ENCODE measurements at regions not wholly inside any gene's neighbourhood (a gene's known extent, or its start where the extent isn't known, plus 50 kb on each side); places are given as distances from the start of the nearest gene placed in this dataset.
"Not testable (repeated sequence)": the region's sequence is repeated elsewhere in the genome, so short reads cannot be mapped to it uniquely, and the experiment has no call there.

GRCh38 chr10:117458571-117458970 is 83.3 kb upstream of the PDZD8 start:
- Histone ChIP-seq H3K36me3 (ENCODE audit: control insufficient read depth, insufficient read depth, low read length) (no peaks in the 10 kb centered on the region), H3K9me3 (replicated peaks; ENCODE audit: control insufficient read depth, low read depth, low read length) (peaks cover 2% of the 10 kb centered on the region), H3K27ac (ENCODE audit: low read length) (no peak overlapping the region), H3K4me3 (ENCODE audit: low read length) (no peak overlapping the region), H3K4me1 (ENCODE audit: control insufficient read depth, insufficient read depth, low read length) (peaks cover 12% of the 10 kb centered on the region), H3K27me3 (ENCODE audit: control insufficient read depth, insufficient read depth, low read length) (peaks cover 5% of the 10 kb centered on the region)
- no CpG with 5 or more reads among the region's 4 CpGs for WGBS (ENCODE audit: insufficient coverage)
- DNase-seq, result no peak

DNA sequence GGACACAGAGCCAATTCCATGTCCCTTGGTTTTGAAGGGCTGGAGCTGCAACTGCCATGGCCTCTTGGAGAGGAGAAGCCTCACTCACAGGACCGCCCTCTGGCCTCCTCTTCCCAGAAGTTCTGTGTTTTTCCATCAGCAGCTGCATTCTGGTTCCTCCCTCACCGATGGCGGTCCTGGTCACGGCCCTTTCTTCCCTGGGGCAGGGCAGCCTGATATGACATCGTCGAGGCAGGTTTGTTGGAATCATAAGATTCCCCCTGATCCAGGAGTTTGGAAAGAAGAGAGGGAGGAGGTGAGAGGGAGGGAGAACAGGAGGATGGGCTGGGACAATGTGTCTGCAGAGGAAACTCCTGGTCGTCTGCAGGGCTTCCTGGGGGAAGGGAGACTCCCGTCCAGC is 82.7 kb upstream of the PDZD8 start:
- H3K27ac ChIP-seq (ENCODE audit: low read length), result no peak overlapping the region
- no peaks in the 10 kb centered on the region for H3K9me3 ChIP-seq (replicated peaks; ENCODE audit: control insufficient read depth, low read depth, low read length)
- no peaks in the 10 kb centered on the region for H3K36me3 ChIP-seq (ENCODE audit: control insufficient read depth, insufficient read depth, low read length)
- no peak overlapping the region for H3K4me3 ChIP-seq (ENCODE audit: low read length)
- WGBS (ENCODE audit: insufficient coverage), result 63% methylated on average over 3 of the region's 8 CpGs
- peaks cover 12% of the 10 kb centered on the region for H3K4me1 ChIP-seq (ENCODE audit: control insufficient read depth, insufficient read depth, low read length)
- peak; percentile 38 for DNase-seq
- H3K27me3 ChIP-seq (ENCODE audit: control insufficient read depth, insufficient read depth, low read length), result peaks cover 5% of the 10 kb centered on the region

DNA sequence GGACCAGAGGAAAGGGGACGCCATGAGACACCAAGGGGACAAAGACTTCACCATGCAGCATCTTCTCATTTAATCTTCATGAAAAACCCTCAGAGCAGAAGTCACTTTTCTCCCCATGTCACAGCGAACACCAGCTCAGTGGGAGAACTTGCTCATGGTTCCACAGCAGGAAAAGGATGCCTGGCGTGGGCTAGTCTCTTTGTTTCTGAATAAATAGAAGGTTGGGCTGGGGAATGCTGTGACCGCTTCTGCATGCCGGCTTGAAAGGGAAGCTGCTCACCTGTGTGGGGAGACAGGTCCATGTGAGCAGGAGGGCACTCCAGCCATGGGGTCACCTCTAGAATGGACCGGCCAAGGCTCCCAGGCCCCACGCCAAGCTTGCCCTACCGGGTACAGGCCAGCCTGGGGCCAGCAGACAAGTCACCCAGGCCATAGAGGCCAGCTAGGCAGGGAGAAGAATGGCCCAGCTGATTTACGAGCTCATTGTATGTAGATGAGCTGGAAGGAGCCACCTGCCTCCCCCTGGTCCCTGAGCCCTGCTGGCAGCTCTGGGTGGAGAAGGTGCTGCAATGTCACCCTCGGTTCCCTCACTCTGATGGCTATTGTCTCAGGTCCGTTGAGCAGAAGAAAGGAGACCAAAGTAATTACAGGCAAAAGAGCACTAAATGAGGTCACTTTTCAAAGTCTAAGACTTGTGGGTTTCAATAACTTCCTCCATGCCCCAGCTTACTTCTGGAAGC is 82.0 kb upstream of the PDZD8 start:
- no peak overlapping the region for H3K4me3 ChIP-seq (ENCODE audit: low read length)
- 66% methylated on average over 9 of the region's 11 CpGs for WGBS (ENCODE audit: insufficient coverage)
- no peak for DNase-seq
- H3K27me3 ChIP-seq (ENCODE audit: control insufficient read depth, insufficient read depth, low read length), result peaks cover 2% of the 10 kb centered on the region
- peaks cover 9% of the 10 kb centered on the region for H3K4me1 ChIP-seq (ENCODE audit: control insufficient read depth, insufficient read depth, low read length)
- no peak overlapping the region for H3K27ac ChIP-seq (ENCODE audit: low read length)
- no peaks in the 10 kb centered on the region for H3K9me3 ChIP-seq (replicated peaks; ENCODE audit: control insufficient read depth, low read depth, low read length)
- no peaks in the 10 kb centered on the region for H3K36me3 ChIP-seq (ENCODE audit: control insufficient read depth, insufficient read depth, low read length)

DNA sequence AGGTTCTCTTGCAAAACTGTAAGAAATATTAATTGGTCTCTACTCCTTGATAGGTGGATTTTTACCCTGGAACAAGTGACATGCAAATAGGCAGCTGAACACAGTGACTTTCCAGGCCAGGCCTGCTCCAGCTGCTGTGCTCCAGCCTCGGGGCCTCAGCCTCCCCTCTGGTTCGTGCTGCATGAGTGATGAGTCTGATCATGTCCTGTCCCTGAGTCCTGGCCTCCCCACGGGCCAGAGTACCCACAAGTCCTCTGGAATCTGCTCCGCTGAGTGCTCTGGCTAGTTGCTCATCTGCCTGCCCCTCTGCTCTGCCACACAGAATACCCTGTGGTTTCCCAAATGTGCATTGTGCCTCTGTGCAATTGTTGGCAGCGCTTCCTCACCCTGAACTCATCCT is 80.1 kb upstream of the PDZD8 start:
- WGBS (ENCODE audit: insufficient coverage), result 64% methylated on average over 5 of the region's 5 CpGs
- no peak overlapping the region for H3K4me3 ChIP-seq (ENCODE audit: low read length)
- no peaks in the 10 kb centered on the region for H3K36me3 ChIP-seq (ENCODE audit: control insufficient read depth, insufficient read depth, low read length)
- DNase-seq, result no peak
- H3K9me3 ChIP-seq (replicated peaks; ENCODE audit: control insufficient read depth, low read depth, low read length), result no peaks in the 10 kb centered on the region
- H3K27me3 ChIP-seq (ENCODE audit: control insufficient read depth, insufficient read depth, low read length), result no peaks in the 10 kb centered on the region
- H3K4me1 ChIP-seq (ENCODE audit: control insufficient read depth, insufficient read depth, low read length), result no peaks in the 10 kb centered on the region
- H3K27ac ChIP-seq (ENCODE audit: low read length), result no peak overlapping the region

- H3K4me3 ChIP-seq (ENCODE audit: low read length), result no peak overlapping the region
- H3K27me3 ChIP-seq (ENCODE audit: control insufficient read depth, insufficient read depth, low read length), result no peaks in the 10 kb centered on the region
- no peaks in the 10 kb centered on the region for H3K36me3 ChIP-seq (ENCODE audit: control insufficient read depth, insufficient read depth, low read length)
- DNase-seq, result no peak
- H3K9me3 ChIP-seq (replicated peaks; ENCODE audit: control insufficient read depth, low read depth, low read length), result no peaks in the 10 kb centered on the region
- H3K4me1 ChIP-seq (ENCODE audit: control insufficient read depth, insufficient read depth, low read length), result no peaks in the 10 kb centered on the region
- H3K27ac ChIP-seq (ENCODE audit: low read length), result no peak overlapping the region
- WGBS (ENCODE audit: insufficient coverage), result no CpG with 5 or more reads among the region's 1 CpG
Measured at GRCh38 chr10:117454502-117454901, 79.3 kb upstream of the PDZD8 start.

GRCh38 chr10:117453484-117453883 is 78.2 kb upstream of the PDZD8 start:
- not testable (repeated sequence) for H3K4me1 ChIP-seq (ENCODE audit: control insufficient read depth, insufficient read depth, low read length); H3K27ac ChIP-seq (ENCODE audit: low read length); H3K9me3 ChIP-seq (replicated peaks; ENCODE audit: control insufficient read depth, low read depth, low read length); H3K36me3 ChIP-seq (ENCODE audit: control insufficient read depth, insufficient read depth, low read length); H3K27me3 ChIP-seq (ENCODE audit: control insufficient read depth, insufficient read depth, low read length); H3K4me3 ChIP-seq (ENCODE audit: low read length); DNase-seq
- WGBS (ENCODE audit: insufficient coverage), result 88% methylated on average over 1 of the region's 5 CpGs

- DNase-seq, result no peak
- Histone ChIP-seq H3K9me3 (replicated peaks; ENCODE audit: control insufficient read depth, low read depth, low read length) (no peaks in the 10 kb centered on the region), H3K4me3 (ENCODE audit: low read length) (no peak overlapping the region), H3K36me3 (ENCODE audit: control insufficient read depth, insufficient read depth, low read length) (no peaks in the 10 kb centered on the region), H3K27ac (ENCODE audit: low read length) (no peak overlapping the region), H3K27me3 (ENCODE audit: control insufficient read depth, insufficient read depth, low read length) (no peaks in the 10 kb centered on the region), H3K4me1 (ENCODE audit: control insufficient read depth, insufficient read depth, low read length) (no peaks in the 10 kb centered on the region)
- no CpG with 5 or more reads among the region's 2 CpGs for WGBS (ENCODE audit: insufficient coverage)
Measured at GRCh38 chr10:117450940-117451339, 75.7 kb upstream of the PDZD8 start.

- no CpG with 5 or more reads among the region's 6 CpGs for WGBS (ENCODE audit: insufficient coverage)
- no peak overlapping the region for H3K27ac ChIP-seq (ENCODE audit: low read length)
- DNase-seq, result peak; percentile 11
- H3K4me1 ChIP-seq (ENCODE audit: control insufficient read depth, insufficient read depth, low read length), result no peaks in the 10 kb centered on the region
- H3K36me3 ChIP-seq (ENCODE audit: control insufficient read depth, insufficient read depth, low read length), result no peaks in the 10 kb centered on the region
- no peak overlapping the region for H3K4me3 ChIP-seq (ENCODE audit: low read length)
- H3K27me3 ChIP-seq (ENCODE audit: control insufficient read depth, insufficient read depth, low read length), result no peaks in the 10 kb centered on the region
- H3K9me3 ChIP-seq (replicated peaks; ENCODE audit: control insufficient read depth, low read depth, low read length), result no peaks in the 10 kb centered on the region
Measured at GRCh38 chr10:117449636-117450035, 74.4 kb upstream of the PDZD8 start.

GRCh38 chr10:117448802-117449201 is 73.6 kb upstream of the PDZD8 start:
- H3K36me3 ChIP-seq (ENCODE audit: control insufficient read depth, insufficient read depth, low read length), result no peaks in the 10 kb centered on the region
- H3K27me3 ChIP-seq (ENCODE audit: control insufficient read depth, insufficient read depth, low read length), result no peaks in the 10 kb centered on the region
- H3K4me3 ChIP-seq (ENCODE audit: low read length), result no peak overlapping the region
- no peak overlapping the region for H3K27ac ChIP-seq (ENCODE audit: low read length)
- no peaks in the 10 kb centered on the region for H3K4me1 ChIP-seq (ENCODE audit: control insufficient read depth, insufficient read depth, low read length)
- no peaks in the 10 kb centered on the region for H3K9me3 ChIP-seq (replicated peaks; ENCODE audit: control insufficient read depth, low read depth, low read length)
- DNase-seq, result no peak
- WGBS (ENCODE audit: insufficient coverage), result 25% methylated on average over 1 of the region's 5 CpGs

DNA sequence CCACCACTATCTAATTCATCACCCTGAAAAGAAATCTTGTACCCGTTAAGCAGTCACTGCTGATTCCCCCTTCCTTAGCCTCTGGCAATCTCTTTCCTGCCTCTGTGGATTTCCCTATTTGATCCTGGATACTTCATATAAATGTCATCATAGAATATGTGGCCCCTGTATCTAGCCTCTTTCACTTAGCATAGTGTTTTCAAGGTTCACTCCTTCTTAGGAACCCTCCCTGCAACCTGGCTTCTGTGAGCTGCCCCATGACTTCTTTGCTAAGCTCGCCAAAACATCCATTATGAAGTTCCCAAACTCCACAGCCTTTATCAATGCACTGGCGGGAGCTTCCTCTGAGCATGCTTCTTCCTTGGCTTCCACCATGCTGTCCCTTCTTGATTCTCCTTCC is 70.8 kb upstream of the PDZD8 start:
- 63% methylated on average over 2 of the region's 3 CpGs for WGBS (ENCODE audit: insufficient coverage)
- Histone ChIP-seq H3K36me3 (ENCODE audit: control insufficient read depth, insufficient read depth, low read length) (no peaks in the 10 kb centered on the region), H3K27ac (ENCODE audit: low read length) (no peak overlapping the region), H3K27me3 (ENCODE audit: control insufficient read depth, insufficient read depth, low read length) (peaks cover 6% of the 10 kb centered on the region), H3K9me3 (replicated peaks; ENCODE audit: control insufficient read depth, low read depth, low read length) (no peaks in the 10 kb centered on the region), H3K4me1 (ENCODE audit: control insufficient read depth, insufficient read depth, low read length) (peaks cover 2% of the 10 kb centered on the region), H3K4me3 (ENCODE audit: low read length) (no peak overlapping the region)
- DNase-seq, result no peak

All from muscle of leg (tissue), 3 donors.